ENCODE measurements at regions not wholly inside any gene's neighbourhood (a gene's known extent, or its start where the extent isn't known, plus 50 kb on each side); places are given as distances from the start of the nearest gene placed in this dataset.

DNA sequence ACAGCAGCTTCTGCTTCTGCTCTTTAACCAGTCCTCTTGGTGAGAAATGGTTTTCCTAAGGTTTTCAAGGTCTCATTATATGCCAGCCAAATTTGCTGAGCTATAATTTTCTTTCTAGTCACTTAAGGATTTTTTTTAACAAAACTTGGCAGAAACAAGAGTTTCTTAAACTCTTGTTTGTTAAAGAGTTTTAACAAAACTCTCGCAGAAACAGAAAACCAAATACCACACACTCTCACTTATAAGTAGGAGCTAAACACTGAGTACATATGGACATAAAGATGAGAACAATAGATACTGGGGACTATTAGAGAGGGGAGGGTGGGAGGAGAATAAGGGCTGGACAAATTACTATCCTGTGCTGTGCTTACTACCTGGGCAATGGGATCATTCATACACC is 908.3 kb downstream of the TUSC7 start:
- DNase-seq, result no peak
- Mint-ChIP-seq H3K27me3 (ENCODE audit: insufficient read depth) (no peaks in the 10 kb centered on the region), H3K9me3 (no peaks in the 10 kb centered on the region), H3K36me3 (ENCODE audit: low read depth) (no peaks in the 10 kb centered on the region), H3K27ac (no peak overlapping the region), H3K4me1 (peaks cover 19% of the 10 kb centered on the region), H3K4me3 (no peak overlapping the region)
- no peak overlapping the region for H3K27ac ChIP-seq (ENCODE audit: low read depth, low read length)
- H3K4me1 ChIP-seq (ENCODE audit: control insufficient read depth, insufficient read depth, low read length), result peaks cover 3% of the 10 kb centered on the region
- H3K4me3 ChIP-seq (ENCODE audit: low read length), result no peak overlapping the region
- no peaks in the 10 kb centered on the region for H3K36me3 ChIP-seq (ENCODE audit: control insufficient read depth, insufficient read depth, low read length)
- no peaks in the 10 kb centered on the region for H3K9me3 ChIP-seq (ENCODE audit: control insufficient read depth, low read length)
- H3K27me3 ChIP-seq (ENCODE audit: control insufficient read depth, insufficient read depth, low read length, poor library complexity, severe bottlenecking), result no peaks in the 10 kb centered on the region
- no peak overlapping the region for H3K9ac ChIP-seq (ENCODE audit: extremely low read depth, low read length, poor library complexity, severe bottlenecking)
- TF ChIP-seq, protein P1, sequence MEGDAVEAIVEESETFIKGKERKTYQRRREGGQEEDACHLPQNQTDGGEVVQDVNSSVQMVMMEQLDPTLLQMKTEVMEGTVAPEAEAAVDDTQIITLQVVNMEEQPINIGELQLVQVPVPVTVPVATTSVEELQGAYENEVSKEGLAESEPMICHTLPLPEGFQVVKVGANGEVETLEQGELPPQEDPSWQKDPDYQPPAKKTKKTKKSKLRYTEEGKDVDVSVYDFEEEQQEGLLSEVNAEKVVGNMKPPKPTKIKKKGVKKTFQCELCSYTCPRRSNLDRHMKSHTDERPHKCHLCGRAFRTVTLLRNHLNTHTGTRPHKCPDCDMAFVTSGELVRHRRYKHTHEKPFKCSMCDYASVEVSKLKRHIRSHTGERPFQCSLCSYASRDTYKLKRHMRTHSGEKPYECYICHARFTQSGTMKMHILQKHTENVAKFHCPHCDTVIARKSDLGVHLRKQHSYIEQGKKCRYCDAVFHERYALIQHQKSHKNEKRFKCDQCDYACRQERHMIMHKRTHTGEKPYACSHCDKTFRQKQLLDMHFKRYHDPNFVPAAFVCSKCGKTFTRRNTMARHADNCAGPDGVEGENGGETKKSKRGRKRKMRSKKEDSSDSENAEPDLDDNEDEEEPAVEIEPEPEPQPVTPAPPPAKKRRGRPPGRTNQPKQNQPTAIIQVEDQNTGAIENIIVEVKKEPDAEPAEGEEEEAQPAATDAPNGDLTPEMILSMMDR (conservative IDR thresholded peaks at IDR 0.05), result no peak
- WGBS, 2 experiments (ENCODE audit: insufficient coverage in 1 of 2, insufficient read length in 1 of 2), result 100% methylated on average over 1 of the region's 1 CpG; no CpG with 5 or more reads in 1 of the 2 experiments

DNA sequence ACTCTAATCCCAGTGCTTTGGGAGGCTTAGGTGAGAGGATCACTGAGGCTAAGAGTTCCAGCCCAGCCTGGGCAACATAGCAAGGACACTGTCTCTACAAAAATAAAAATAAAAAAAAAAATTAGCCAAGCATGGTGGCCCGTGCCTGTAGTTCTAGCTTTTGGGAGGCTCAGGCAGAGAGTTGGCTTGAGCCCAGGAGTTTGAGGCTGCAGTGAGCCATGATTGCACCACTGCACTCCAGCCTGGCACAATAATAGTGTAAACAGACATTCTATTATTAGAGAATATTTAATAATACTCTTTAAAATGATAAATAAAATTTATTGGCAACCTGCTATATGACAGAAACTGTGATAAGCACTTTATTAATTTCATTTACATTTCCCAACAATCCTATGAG is 908.9 kb downstream of the TUSC7 start:
- no peak overlapping the region for H3K27ac ChIP-seq (ENCODE audit: low read depth, low read length)
- H3K9me3 Mint-ChIP-seq, result no peaks in the 10 kb centered on the region
- no peaks in the 10 kb centered on the region for H3K27me3 ChIP-seq (ENCODE audit: control insufficient read depth, insufficient read depth, low read length, poor library complexity, severe bottlenecking)
- no peaks in the 10 kb centered on the region for H3K36me3 Mint-ChIP-seq (ENCODE audit: low read depth)
- TF ChIP-seq, protein P1 (conservative IDR thresholded peaks at IDR 0.05), result no peak
- 94% methylated on average over 1 of the region's 1 CpG; no CpG with 5 or more reads in 1 of the 2 experiments for WGBS, 2 experiments (ENCODE audit: insufficient coverage in 1 of 2, insufficient read length in 1 of 2)
- H3K4me3 ChIP-seq (ENCODE audit: low read length), result no peak overlapping the region
- H3K4me1 ChIP-seq (ENCODE audit: control insufficient read depth, insufficient read depth, low read length), result peaks cover 3% of the 10 kb centered on the region
- no peak for DNase-seq
- no peak overlapping the region for H3K4me3 Mint-ChIP-seq
- H3K4me1 Mint-ChIP-seq, result peaks cover 19% of the 10 kb centered on the region
- no peak overlapping the region for H3K9ac ChIP-seq (ENCODE audit: extremely low read depth, low read length, poor library complexity, severe bottlenecking)
- no peaks in the 10 kb centered on the region for H3K9me3 ChIP-seq (ENCODE audit: control insufficient read depth, low read length)
- no peaks in the 10 kb centered on the region for H3K36me3 ChIP-seq (ENCODE audit: control insufficient read depth, insufficient read depth, low read length)
- H3K27ac Mint-ChIP-seq, result no peak overlapping the region
- H3K27me3 Mint-ChIP-seq (ENCODE audit: insufficient read depth), result no peaks in the 10 kb centered on the region

DNA sequence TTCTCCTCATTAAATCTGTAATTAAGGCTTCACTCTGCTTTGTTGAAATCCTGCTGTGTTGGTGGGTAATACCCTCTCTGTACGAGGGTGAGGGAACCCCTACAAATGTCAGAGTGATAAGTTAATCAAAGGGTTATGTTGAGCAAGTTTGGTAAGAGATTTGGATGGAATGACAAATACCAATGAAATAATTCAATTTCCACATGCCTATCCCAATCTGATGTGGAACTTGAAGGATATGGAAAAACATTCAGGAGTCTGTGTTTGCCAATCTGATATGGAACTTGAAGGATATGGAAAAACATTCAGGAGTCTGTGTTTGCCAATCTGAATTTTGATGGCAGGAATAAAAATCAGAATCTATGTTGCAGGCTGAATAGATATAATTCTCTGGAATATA is 910.2 kb downstream of the TUSC7 start:
- Mint-ChIP-seq H3K27me3 (ENCODE audit: insufficient read depth) (no peaks in the 10 kb centered on the region), H3K4me3 (no peak overlapping the region), H3K4me1 (peaks cover 19% of the 10 kb centered on the region), H3K27ac (no peak overlapping the region), H3K9me3 (no peaks in the 10 kb centered on the region), H3K36me3 (ENCODE audit: low read depth) (no peaks in the 10 kb centered on the region)
- Histone ChIP-seq H3K9ac (ENCODE audit: extremely low read depth, low read length, poor library complexity, severe bottlenecking) (no peak overlapping the region), H3K27ac (ENCODE audit: low read depth, low read length) (no peak overlapping the region), H3K27me3 (ENCODE audit: control insufficient read depth, insufficient read depth, low read length, poor library complexity, severe bottlenecking) (no peaks in the 10 kb centered on the region), H3K9me3 (ENCODE audit: control insufficient read depth, low read length) (no peaks in the 10 kb centered on the region), H3K4me3 (ENCODE audit: low read length) (no peak overlapping the region), H3K36me3 (ENCODE audit: control insufficient read depth, insufficient read depth, low read length) (no peaks in the 10 kb centered on the region), H3K4me1 (ENCODE audit: control insufficient read depth, insufficient read depth, low read length) (peaks cover 3% of the 10 kb centered on the region)
- DNase-seq, result no peak
- TF ChIP-seq, protein P1 (conservative IDR thresholded peaks at IDR 0.05), result no peak
- 68% methylated on average over 1 of the region's 1 CpG; no CpG with 5 or more reads in 1 of the 2 experiments for WGBS, 2 experiments (ENCODE audit: insufficient coverage in 1 of 2, insufficient read length in 1 of 2)

Data from endodermal cell (in vitro differentiated cells).